GM21717 (cell line): ENCODE measurements at regions not wholly inside any gene's neighbourhood (a gene's known extent, or its start where the extent isn't known, plus 50 kb on each side); places are given as distances from the start of the nearest gene placed in this dataset.
"Not testable (repeated sequence)": the region's sequence is repeated elsewhere in the genome, so short reads cannot be mapped to it uniquely, and the experiment has no call there.

Source experiments
- ATAC-seq: cut with Tn5 transposase; IDR thresholded peaks from one replicate; pipeline ENCODE4 v1.9.1; 2021; ENCODE audit warnings: mild to moderate bottlenecking, moderate library complexity; ENCODE audit not compliant: unreplicated experiment

DNA sequence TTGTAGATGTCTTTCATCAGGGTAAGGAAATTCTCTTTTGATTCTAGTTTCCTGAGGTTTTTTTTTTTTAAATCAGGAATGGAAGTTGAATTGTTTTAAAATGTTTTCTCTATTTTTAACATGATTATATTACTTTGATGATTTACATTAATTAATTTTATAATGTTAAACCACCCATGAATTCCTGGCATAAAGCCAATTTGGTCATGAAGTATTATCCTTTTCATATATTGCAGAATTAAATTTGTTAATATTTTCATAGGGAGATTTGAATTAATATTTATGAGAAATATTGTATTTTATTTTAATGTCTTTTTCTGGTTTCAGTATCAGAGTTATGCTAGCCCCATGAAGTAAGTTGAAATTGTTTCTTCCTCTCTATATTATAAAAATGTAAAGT lies 144.6 kb downstream of the MAIP1 start:
- no peak for ATAC-seq

DNA sequence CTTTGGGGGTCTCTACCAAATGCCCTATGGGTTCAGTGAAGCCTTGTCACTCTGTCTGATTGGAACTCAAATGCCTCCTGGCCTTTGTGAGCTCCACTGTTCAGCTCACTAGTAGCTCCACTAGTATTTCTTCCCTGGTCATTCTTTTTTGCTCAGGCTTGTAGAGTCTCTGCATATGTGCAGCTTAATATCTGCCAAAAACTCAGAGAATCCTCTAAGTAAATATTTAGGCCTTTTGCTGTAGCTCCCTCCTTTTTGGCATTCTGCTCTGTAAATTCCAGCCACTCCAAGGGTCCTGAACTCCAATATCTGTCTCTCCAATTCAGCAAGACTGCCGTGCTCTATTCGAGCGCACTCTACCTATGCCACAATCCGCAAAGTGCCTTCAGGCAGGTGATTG lies 146.5 kb downstream of the MAIP1 start:
- ATAC-seq = no peak

DNA sequence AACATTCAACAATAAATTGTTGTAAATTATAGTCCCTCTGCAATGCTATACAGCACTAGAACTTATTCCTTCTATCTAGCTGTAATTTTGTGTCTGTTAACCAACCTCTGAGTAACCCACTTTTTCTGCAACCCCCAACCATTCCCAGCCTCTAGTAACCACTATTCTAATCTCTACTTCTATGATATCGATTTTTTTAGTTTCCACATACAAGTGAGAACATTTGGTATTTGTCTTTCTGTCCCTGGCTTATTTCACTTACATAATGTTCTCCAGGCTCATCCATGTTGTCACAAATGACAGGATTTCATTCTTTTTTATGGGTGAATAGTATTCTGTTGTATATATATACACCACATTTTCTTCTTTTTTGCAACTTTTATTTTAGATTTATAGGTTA lies 147.6 kb downstream of the MAIP1 start:
- ATAC-seq = no peak

DNA sequence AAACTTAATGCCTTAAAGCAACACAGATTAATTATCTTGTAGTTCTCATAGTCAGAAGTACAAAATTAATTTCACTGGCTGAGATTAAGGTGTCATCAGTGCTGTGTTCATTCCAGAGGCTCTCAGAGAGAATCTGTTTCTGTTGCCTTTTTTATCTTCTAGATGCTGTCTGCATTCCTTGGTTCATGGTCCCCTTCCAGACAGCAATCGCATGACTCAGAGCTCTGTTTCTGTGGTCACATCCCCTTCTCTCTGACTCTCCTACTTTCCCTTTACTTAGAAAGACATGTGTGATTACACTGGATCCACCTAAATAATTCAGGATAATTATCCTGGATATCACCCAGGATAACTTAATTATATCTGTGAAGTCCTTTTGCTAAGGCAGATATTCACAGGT lies 148.6 kb downstream of the MAIP1 start:
- no peak for ATAC-seq

DNA sequence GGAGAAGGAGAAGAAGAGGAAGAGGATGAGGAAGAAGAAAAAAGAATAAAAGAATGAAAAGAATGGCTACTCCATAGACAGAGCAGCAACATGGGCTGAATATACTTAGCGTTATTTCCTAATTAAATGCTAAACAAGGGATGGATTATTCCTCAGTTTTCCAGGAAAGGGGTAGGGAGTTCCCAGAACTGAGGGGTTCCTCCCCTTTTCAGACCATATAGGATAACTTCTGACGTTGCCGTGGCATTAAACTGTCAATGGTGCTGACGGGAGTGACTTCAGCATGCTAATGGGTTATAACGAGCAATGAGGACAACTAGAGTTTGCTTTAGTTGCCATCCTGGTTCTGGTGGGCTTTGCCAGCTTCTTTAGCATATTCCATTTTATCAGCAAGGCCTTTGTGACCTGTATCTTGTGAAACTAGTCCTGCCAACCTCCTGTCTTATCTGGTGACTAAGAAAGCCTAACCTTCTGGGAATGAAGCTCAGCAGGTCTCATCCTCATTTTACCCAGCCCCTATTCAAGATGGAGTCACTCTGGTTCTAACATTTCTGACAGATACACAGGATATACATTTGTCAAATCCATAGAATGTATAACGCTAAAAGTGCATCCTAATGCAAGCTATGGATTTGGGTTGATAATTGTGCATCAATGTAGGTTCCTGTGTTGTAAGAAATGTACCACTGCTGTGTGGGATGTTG lies 152.3 kb downstream of the MAIP1 start:
- ATAC-seq = no peak

DNA sequence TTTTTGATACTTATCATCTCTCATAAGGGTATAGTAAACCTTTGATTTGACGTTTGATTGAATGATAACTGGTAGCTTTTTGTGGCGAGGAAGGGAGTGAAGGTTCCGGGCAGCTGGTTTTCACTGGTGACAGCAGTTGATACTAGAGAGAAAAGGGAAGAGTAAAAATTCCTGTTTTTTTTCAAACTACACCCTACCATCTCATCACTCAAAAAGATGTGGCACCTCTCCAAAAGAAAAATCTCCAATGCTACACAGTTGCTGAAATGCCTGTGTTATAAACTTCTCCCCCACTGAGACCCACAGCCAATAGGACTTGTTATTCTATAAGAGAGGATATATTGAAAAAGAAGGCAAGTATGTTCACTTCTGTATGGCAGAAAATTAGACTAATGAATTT lies 154.0 kb downstream of the MAIP1 start:
- no peak for ATAC-seq

DNA sequence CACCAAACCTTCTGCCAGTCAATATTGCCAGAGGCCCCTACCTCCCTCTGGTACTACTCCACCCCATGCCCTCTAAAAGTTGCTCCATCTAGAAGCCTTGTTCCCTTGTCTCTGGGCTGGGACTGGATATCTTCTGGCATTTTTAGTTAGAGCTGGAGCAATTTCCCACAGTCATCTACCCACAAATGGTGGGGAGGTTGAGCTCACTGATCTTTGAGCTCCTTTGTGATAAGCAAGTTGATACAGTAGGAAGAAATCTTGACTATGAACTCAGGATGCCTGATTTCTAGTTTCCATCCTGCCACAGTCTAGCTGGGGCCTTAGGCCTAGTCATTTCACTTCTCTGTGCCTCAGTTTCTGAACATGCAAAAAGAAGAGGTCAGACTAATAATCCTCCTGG lies 155.0 kb downstream of the MAIP1 start:
- ATAC-seq = no peak

DNA sequence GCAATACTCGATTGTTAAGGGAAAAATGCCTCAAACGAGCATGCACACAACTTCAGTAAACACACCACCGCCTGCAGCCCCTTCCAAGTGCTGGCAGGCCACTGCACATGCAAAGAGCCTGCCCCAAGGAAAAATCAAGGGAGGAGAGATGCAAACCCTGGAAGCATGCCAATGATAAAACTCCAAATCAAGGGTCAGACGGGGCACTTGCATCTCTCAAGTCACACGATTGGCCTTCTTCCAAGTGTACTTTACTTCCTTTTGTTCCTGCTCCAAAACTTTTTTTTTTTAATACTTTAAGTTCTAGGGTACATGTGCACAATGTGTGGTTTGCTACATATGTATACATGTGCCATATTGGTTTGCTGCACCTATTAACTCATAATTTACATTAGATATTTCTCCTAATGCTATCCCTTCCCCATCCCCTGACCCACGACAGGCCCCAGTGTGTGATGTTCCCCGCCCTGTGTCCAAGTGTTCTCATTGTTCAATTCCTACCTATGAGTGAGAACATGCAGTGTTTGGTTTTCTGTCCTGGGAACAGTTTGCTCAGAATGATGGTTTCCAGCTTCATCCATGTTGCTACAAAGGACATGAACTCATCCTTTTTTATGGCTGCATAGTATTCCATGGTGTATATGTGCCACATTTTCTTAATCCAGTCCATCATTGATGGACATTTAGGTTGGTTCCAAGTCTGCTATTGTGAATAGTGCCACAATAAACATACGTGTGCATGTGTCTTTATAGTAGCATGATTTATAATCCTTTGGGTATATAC lies 157.8 kb downstream of the MAIP1 start:
- ATAC-seq = not testable (repeated sequence)

DNA sequence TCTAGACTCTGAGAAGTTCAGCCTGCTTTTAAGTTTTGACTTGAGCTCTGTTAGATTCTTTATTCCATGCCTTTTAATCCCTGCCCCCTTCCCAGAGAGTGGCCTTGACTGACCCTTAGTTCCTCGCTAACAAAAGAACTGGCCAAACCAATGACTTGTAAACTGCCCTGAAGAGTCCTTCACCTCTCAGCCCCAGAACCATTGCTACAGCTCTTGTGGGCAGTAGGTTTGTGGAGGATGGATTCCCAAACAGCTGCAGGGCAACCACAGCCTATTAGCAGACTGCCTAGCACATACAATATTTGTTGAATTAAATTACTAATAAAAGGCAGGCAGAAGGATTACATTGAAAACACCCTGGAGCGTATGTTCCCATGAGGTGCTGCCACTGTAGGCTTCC lies 163.9 kb downstream of the MAIP1 start:
- no peak for ATAC-seq

DNA sequence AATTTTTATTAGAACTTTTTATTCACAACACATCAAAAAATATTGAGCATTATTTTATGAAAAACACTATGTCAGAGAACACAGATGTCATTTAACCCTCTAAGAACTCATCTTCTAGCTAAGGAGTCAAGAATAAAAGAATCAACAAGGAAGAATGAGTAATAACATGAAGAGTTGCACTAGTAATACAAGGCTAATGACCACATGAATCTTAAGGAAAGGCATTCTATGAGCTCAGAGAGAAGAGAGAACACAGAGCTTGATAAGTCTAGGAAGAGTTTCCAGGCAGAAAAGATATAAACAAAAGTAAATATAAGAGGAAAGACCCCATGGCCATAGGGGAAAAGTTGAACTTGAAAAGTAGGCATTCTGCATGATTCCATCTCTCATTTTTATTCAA lies 166.5 kb downstream of the MAIP1 start:
- ATAC-seq = no peak

DNA sequence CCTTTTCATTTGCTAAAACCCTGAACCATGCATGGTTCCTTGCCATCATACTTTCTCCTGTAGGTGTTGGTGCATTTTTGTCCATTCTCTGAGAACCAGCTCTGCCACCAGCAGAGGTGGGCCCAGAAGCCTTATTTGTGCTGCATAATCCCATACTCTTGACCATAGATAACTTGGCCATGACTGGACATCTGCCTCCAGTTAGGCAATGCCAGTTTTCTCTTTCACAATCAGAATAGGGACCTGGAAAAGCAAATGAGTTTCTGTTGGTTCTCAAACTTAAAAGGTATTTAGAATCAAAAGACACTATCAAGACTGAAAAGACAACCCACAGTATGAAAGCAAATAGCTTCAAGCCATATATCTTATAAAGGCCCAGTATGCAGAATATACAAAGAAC lies 167.3 kb downstream of the MAIP1 start:
- ATAC-seq = no peak

DNA sequence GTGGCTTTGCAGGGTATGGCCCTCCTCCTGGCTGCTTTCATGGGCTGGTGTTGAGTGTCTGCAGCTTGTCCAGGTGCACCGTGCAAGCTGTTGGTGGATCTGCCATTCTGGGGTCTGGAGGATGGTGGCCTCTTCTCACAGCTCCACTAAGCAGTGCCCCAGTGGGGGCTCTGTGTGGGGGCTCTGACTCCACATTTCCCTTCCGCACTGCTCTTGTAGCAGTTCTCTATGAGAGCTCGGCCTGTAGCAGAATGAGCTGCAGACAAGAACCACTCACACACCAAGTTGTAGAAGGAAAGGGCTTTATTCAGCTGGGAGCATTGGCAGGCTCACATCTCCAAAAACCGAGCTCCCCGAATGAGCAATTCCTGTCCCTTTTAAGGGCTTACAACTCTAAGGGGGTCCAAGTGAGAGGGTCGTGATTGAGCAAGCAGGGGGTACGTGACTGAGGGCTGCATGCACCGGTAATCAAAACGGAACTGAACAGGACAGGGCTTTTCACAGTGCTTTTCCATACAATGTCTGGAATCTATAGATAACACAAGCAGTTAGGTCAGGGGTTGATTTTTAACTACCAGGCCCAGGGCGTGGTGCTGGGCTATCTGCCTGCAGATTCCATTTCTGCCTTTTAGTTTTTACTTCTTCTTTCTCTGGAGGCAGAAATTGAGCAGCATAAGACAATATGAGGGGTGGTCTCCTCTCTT lies 169.4 kb downstream of the MAIP1 start:
- ATAC-seq = not testable (repeated sequence)

DNA sequence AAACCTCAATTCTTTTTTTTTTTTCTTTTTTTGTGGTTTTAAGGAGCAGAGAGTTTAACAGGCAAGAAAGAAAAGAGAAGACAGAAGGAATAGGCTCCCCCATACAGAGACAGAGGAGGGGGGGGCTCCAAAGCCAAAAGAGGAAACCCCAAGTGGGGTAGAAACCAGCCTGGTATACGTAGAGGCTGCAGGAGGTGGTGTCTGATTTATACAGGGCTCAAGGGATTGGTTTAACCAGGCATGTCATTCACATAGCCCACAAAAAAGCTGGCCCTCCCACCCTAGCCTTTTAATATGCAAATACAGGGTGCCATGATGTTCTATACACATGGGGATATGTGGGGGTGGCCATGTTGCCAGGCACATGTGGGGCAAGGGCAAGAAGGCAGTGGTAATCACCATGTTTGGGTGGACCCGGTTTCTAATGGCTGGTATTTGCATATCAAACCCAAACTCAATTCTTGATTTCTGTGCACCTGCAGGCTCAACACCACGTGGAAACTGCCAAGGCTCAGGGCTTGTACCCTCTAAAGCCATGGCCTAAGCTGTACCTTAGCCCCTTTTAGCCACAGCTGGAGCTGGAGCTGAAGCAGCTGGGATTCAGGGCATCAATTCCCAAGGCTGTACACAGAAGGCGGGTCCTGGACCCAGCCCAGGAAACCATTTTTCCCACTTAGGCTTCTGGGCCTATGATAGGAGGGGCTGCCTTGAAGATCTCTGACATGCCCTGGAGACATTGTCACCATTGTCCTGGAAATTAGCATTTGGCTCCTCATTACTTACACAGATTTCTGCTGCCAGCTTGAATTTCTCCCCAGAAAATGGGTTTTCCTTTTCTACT lies 170.3 kb downstream of the MAIP1 start:
- ATAC-seq = no peak

DNA sequence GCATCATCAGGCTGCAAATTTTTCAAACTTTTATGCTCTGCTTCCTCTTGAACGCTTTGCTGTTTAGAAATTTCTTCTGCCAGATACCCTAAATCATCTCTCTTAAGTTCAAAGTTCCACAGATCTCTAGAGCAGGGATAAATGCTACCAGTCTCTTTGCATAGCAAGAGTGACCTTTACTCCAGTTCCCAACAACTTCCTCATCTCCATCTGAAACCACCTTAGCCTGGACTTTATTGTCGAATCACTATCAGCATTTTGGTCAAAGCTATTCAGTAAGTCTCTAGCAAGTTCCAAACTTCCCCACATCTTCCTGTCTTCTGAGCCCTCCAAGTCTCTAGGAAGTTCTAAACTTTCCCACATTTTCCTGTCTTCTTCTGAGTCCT lies 170.9 kb downstream of the MAIP1 start:
- not testable (repeated sequence) for ATAC-seq

DNA sequence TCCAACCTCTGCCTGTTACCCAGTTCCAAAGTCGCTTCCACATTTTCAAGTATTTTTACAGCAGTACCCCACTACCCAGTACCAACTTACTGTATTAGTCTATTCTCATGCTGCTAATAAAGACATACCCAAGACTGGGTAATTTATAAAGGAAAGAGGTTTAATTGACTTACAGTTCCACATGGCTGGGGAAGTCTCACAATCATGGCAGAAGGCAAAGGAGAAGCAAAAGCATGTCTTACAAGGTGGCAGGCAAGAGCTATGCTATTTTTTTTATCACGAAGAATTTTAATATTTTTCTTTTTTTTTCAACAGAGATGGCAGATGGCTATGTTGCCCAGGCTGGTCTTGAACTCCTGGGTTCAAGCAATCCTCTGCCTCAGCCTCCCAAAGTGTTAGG lies 171.3 kb downstream of the MAIP1 start:
- not testable (repeated sequence) for ATAC-seq

DNA sequence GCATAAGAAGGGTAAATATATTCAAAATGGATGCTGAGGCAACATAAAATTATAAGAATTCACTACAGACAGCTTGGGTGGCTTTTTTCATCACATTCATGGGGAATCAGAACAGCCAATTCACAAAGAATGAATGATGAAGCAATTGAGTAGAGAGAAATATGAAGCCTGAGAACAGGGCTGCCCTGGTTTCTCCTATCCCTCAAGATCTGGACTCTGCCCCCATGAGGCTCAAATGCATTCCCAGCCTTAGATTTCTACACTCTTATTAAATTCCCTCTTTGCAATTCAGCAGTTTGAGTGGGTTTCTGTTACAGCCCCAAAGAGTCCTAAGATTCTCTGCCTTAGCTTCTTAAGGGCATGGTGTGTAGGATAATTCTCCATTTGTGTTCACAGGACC lies 172.5 kb downstream of the MAIP1 start:
- no peak for ATAC-seq

DNA sequence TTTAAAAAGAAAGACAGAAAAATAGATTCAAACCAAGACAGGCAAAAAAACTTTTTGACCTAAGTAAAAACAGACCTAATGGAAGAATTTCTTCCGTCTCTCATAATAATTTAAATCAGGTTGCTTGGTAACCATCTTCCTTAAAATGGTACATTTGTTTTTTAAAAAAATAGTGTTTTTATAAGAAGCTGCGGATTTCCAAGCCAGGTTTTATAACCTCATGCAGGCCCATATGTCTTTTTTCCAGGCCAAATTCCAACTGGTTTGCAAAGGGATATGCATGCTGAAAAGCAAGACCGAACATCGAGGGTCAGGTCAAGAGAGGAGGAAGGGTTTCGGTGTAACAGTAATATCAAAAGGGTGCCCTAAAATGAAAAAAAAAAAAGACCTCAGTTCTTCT lies 172.9 kb downstream of the MAIP1 start:
- no peak for ATAC-seq

DNA sequence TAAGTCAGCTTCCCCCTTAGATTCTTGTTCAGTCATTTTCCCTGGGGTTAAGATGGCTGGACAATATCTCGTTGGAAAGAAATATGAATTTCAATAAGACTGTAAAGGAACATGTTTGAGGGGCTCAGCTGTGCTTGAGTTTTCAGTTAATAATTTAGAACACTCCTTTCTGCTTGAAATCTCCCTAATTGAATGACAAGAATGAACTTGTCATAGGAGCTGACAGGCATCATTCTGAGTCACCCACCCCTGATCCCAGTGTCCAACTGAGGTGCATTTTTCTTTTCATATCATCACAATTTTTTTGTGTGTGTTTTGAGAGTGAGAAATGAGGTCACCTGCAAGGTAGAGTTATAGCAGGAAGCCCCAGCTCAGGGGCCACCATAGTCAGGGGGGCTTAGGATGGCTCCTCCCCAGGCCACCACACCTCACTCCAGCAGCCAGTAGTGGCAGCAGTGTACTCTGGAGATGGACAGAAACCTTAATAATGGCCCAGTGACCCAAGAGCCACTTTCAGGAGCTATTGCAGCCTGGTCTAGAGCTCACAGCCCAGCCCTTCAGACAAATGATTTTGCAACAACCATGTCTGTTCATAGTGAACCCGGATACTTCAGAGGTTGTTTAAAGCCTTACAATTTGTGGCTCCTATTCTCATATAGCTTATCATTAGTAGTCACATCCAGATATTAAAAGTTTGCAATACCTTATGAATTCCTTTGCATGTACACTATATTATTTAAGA lies 174.5 kb downstream of the MAIP1 start:
- ATAC-seq = no peak

DNA sequence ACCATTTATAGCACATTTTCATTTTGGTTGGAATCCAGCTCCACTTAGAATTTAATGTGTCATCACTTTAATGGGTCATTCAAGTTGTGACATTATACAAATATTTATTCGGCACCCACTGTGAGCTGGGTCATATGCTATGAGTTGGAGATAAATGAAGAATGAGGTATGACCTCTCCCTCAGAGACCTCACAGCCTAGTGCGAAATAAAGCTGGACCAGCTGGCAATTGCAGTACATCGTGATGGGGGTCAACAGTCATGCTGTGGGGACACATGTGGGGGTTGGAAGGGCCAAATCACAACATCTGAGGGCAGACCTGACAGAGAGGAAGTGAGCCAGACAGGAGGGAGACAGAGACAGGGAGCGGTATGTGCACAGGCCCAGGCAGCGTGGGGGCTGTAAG lies 175.4 kb downstream of the MAIP1 start:
- ATAC-seq = no peak

DNA sequence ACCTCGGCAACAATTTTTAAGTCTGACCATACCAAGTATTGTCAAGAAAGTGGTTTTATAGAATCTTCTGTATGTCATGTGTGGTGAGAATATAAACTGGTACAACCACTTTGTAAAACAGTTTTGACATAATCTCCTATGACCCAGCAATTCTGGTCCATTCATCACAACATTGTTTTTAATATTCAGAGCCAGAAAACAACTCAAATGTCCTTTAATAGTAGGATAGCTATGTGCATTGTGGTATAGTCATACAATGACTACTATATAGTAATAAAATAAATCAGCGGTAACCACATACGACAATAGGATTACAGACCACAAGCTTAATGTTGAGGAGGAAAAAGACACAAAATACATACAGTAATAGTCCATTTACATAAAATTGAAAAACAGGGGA lies 175.2 kb upstream of the SPATS2L start:
- ATAC-seq = no peak
